GM18870 (cell line): ENCODE measurements at regions not wholly inside any gene's neighbourhood (a gene's known extent, or its start where the extent isn't known, plus 50 kb on each side); places are given as distances from the start of the nearest gene placed in this dataset.
"Not testable (repeated sequence)": the region's sequence is repeated elsewhere in the genome, so short reads cannot be mapped to it uniquely, and the experiment has no call there.

Experiments
- ATAC-seq: cut with Tn5 transposase; IDR thresholded peaks from one replicate; pipeline ENCODE4 v1.9.1; 2021; ENCODE audit warnings: moderate library complexity; ENCODE audit not compliant: unreplicated experiment

DNA sequence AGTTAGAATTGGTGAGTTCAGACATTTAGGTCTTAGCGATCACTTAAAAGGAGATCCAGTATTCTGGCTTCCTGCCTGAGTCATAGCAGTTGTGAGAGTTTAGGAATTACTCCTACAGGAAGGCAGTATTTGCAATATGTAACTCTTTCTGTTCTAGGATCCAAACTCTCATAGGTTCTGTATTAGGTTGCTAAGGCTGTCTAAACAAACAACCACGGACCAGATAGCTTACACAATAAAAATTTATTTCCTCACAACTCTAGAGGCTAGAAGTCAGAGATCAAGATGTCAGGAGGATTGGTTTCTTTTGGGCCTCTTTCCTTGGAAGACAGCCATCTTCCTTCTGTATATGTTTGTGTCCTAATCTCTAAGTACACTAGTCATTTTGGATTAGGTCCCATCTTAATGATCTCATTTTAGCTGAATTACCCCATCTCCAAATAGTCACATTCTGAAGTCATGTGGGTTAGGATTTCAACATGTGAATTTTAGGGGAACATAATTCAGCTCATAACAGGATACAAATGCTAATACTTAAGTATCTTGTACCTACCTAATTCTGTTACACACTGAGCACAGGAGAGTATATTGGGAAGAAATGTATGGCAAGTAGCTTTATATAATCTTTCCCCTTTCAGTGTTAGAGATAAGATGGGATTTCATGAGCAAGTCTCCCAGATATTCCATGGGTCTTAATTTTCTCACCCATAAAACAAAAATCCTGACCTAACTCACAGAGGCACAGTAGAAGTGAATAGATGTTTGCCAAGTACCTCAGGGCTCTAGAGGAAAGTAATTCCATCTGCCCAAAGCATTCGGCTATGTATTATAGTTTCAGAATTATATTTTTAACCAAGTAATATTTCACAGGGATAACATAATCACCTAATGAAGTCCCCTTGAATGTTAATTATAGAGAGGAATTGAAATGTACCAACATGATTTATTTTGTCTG is 144.4 kb downstream of the PTBP2 start:
- ATAC-seq: no peak

DNA sequence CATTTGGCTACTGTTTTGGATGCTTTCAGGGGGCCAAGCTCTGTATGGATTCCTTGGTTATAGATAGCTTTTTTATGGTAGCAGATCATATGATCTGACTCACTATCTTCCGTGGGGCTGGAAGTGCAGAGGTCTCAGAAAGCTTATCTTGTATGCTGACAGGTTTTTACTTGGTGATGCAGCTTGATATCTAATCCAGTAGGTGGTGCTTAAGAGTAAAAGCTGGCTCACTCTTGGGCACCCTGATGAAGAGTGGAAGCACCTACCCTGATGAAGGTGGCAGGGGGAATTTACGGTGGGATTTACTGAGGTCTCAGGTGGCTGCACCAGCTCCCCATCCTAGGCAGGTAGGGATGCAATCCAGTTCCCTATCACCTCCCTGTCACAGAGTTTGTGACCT is 151.2 kb downstream of the PTBP2 start:
- ATAC-seq: no peak

DNA sequence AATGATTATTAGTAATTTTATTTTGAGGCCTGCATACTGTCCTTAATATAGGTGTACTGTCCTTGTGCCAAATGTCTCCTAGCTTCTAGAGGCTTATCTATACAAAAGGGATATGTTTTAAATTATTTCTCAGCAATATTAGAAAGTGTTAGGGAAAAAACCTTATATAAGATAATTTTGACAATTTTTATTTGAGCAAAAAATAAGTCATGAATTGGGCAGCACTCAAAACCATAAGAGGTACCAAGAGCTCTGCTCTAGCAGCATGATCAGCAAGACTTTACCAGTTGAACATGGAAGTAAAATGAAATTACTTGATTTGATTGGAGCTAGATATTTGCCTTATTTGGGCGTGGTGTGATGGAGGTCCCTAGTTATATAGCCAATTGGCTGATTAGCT is 157.1 kb downstream of the PTBP2 start:
- no peak for ATAC-seq

DNA sequence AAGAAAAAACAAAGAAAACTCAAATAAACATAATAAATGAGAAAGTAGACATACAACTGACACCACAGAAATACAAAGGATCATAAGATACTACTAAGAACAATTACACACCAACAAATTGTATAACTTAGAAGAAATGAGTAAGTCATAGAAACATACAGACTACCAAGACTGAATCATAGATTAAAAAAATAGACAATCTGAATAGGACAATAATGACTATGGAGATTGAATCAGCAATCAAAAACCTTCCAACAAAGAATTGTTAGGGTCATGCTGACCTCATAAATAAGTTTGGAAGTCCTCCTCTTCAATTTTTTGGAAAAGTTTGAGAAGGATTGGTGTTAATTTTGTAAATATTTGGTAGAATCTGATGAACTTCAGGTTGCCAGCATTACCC is 159.0 kb downstream of the PTBP2 start:
- ATAC-seq: no peak

DNA sequence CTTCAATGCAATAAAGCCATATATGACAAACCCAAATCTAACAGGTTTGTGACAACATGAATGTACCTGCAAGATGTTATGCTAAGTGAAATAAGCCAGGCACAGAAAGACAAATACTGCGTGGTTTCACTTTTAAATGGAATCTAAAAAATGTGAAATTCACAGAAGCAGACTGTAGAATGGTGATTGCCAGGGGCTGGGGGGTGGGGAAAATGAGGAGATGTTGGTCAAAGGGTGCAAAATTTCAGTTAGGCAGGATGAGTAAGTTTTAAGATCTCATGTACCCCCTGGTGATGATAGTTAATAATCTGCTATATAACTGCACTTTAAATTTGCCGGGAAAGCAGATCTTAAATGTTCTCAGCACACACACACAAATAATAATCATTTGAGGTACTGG is 160.5 kb downstream of the PTBP2 start:
- no peak for ATAC-seq

DNA sequence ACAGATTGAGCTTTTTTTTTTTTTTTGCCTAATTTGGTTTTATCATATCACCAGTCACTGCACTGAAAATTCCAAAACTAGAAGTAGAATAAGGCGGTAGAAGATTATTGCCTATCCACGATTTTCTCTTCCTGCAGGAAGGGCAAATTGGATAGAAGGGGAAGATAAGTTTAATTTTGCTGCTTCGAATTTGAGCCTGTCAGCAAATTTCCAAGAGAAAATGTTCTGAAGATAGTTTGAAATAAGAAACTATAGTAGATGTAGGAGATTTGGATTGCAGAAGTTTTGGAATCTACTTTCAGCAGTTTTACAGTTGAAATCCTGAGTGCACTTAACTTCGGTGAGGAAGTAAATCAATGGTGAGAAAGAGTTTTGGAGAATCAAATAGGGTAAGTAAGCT is 164.9 kb downstream of the PTBP2 start:
- no peak for ATAC-seq

DNA sequence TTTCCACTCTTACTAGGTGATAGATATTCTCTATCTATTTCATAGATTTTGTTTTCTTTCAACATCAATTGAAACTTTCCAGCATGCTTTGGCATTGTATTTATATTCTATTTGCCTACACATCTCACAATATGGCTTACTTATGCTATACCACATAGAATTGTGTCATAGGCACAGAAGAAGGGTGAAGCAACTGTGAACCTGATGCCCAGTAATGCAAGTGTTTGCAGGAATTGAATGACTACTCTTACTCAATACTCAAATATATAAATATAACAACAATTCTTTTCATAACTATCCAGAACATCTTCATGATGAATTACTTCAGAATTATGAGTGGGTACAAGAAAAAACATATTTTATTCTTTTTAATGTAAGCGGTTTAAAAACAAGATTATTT is 165.9 kb downstream of the PTBP2 start:
- no peak for ATAC-seq

DNA sequence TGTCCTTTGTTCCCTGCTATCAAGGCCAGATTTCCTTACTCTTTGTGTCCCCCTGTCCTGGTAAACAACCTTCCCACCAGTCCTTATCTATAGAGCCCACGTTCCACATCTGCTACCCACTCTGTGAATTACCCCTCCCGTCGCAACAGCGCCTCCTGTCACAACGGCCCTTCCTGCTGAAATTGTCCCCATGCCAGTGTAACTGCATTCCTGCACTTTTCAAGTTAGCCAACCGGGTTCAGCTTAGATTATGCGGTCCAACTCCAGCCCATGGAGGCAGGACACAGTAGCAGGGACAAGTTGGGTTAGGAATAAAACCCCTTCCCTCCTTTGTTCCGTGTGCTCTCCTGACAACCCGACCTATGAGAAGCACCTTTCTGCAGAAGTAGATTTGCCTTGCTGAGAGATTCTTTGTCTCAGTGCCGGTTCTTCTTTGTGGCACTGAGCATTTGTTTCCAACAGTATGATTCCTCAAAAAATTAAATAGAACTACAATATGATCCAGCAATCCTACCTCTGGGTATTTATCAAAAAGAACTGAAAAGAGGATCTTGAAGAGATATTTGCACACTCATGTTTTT is 180.3 kb downstream of the PTBP2 start:
- ATAC-seq: no peak

DNA sequence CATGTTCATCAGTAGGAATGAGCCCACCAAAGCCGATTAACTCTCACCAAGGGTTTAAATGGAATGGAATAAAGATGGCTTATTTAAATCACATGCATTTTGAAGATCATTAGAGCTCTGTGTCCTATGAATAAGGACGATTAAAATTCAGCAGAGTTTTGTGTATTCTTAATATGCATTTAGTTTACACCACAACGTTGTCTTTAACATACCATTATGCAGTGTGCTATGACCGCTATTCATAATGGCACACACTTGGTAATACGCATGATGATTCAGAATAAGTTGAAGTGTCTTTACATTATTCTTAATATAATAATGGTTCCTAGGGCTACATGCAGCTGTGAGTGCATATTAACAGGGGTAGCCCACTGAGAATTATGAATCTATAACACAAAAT is 190.7 kb downstream of the PTBP2 start:
- ATAC-seq: no peak

DNA sequence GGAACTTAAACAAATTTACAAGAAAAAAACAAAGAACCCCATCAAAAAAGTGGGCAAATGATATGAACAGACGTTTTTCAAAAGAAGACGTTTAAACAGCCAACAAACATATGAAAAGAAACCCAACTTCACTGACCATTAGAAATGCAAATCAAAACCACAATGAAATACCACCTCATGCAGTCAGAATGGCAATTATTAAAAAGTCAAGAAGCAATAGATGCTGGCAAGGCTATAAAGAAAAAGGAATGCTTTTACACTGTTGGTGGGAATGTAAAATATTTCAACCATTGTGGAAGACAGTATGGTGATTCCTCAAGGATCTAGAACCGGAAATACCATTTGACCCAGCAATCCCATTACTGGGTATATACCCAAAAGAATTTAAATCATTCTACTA is 194.1 kb downstream of the PTBP2 start:
- not testable (repeated sequence) for ATAC-seq

DNA sequence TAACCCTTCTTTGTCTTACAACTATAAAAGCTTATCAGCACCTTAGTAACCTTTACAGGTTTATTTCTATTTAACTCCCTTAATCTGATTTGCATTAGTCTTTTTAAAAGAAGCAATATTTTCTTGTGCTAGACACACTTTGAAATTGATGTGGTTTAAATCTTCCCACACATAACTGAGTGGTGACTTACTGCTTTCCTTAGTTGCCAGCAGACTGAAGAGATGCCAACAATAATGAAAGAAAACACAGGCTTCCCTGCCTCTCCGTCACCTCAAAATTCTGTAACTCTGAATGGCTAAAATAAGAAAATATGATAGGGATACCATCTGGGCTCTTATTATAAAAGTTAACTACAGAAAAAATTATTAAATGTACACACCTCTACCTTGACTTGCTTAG is 196.8 kb downstream of the PTBP2 start:
- ATAC-seq: no peak

DNA sequence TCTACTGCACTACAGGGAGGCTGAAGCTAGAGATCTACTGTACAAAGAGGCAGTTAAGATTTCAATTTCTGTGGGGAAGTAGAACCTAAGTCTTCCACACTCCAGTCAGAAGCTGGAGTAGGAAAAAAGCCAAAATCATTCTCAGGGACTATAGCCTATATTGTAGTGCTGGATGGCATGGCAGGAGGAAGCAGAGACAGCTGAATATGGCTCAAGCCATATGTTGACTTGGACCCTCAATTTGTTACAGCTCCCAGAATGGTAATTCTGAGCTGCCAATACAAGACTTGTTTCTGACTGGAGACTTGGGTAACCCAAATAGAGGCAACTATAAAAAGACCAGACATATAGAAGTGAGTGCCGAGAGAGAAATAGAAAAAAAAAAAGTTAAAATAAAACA is 200.6 kb downstream of the PTBP2 start:
- no peak for ATAC-seq

DNA sequence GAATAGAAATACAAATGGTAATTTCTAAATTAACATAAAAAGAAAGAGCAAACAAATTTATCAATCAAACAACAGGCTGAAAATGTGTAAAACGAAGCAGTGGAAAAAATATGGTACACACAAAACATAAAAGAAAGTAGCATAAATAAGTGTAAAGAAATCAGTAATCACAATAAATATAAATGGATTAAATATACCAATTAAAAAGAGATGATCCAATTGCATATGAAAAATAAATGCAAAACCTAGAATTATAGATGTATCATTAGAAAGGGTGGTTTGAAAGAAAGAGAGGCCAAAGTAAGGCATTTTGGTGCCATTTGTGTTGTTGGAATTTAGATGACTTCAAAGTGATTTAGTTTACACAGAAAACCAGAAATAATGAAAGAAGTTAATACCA is 202.2 kb downstream of the PTBP2 start:
- no peak for ATAC-seq

DNA sequence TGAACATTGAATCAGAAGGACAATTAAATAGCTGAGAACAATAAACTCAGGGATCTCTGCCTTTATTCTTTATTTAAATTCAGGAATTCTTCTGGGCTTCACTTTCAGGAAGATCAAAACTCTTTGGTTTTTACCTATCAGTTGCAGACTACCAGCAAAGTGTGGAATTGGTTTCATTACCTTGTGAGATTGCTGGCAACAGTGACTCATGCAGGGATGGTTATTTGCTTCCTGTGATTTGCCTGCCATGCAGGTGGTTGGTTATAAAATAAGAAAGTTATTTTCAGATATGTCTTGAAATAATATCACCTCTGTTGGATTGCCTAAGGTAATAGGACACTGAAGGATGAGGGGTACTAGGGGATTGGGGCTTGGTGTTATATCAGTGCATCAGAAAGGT is 204.6 kb downstream of the PTBP2 start:
- no peak for ATAC-seq

DNA sequence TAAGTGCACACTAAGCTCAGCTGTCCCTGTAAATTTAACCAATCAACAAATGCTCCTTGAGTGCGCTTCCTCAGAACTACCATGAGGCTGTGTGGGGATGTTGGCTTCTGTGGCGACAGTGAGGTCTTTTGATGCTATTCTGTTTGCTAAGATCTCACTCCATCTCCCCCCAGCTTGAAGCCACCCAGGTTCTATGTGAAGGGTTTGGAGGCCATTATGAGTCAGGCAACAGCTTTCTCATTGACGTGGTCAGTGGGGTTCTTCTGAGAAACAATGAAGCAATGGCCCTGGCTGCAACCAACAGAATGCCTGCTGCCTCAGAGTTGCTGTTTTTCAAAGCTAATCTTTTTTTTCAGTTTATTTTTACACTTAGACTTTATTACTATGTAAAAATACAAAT is 205.5 kb downstream of the PTBP2 start:
- no peak for ATAC-seq

DNA sequence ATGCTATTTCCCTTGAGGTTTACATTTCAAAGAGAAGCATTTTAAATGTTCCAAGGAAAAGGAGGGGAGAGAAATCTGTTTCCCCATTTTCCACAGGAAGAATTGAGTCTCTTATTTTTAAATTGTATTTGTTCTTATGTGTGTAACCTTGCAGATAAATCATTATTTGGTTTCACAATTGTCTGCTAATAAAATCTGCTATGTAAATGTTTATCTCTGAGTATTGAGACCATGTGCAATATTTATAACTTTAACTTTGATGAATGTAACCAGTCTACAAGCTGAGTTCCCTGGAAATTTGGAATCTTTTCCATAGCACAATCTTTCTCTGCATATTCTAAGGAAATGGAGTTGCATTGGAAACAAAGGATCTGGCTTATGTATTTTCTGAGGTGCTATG is 209.6 kb downstream of the PTBP2 start:
- no peak for ATAC-seq

DNA sequence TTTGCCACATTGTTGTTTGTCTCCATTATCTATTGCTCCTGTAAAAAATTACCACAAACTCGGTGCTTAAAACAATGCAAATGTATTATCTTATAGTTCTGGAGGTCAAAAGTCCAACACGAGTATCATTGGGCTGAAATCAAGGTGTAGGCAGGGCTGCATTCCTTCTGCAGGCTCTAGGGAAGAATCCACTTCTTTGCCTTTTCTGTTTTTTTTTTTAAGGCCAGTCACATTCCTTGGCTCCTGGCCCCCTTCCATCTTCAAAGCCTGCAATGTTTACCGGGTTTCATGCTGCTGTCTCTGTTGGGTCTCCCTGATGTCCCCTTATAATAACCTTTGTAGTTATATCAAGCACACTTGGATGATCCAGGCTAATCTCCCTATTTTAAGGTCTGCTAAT is 212.7 kb downstream of the PTBP2 start:
- ATAC-seq: no peak

DNA sequence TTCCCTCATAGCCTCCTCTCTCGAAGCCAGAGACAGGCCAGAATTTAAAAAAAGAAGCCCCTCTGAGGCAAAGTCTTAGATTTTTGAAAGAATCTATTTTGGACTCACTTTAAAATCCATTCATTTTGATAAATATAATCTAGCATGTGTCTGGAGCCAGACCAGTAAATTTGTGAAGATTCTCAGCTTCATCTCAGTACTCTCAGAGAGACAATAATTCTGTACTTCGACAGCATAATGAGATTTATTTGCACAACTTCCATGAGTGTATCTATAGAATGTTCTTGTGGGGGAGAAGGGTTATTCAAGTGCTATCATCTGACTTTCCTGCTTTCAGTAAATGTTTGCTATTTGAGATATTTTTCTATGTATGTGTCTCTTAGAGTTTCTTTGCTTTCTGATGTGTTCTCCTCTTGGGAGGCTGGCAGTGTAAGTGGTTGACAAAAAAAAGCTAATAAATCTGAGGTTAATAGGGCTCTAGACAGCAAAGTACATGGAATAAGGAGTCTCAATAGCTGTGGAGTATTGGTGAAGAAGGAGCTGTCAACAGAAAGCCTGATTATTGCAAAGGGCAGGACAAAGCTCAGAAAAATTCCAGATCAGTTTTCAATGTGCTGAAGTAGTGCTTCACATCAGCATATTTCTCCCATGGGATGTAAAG is 223.0 kb downstream of the PTBP2 start:
- no peak for ATAC-seq

DNA sequence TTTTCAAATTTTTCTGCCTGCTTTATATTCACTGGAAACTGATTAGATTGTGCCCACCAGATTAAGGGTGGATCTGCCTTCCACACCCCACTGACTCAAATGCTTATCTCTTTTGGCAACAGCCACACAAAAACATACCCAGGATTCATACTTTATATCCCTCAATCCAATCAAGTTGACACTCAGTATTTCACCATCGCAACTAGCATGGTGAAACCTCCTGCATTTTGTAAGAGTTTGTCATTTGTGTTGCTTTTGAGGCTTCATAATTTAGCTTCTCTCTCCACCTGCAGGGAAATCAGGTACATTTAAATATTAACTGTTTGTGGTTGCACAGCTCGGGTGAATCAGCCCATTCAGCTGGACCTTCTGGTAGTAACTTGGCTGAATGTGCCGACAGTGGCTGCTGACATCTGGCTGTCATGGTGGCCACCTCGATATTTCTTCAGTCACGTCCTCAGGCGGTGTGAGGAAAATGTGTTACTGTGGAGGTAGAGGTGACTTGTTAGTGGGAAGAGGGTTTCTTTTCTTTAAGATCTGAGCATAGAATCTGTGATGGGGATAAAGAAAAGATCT is 224.0 kb downstream of the PTBP2 start:
- no peak for ATAC-seq

DNA sequence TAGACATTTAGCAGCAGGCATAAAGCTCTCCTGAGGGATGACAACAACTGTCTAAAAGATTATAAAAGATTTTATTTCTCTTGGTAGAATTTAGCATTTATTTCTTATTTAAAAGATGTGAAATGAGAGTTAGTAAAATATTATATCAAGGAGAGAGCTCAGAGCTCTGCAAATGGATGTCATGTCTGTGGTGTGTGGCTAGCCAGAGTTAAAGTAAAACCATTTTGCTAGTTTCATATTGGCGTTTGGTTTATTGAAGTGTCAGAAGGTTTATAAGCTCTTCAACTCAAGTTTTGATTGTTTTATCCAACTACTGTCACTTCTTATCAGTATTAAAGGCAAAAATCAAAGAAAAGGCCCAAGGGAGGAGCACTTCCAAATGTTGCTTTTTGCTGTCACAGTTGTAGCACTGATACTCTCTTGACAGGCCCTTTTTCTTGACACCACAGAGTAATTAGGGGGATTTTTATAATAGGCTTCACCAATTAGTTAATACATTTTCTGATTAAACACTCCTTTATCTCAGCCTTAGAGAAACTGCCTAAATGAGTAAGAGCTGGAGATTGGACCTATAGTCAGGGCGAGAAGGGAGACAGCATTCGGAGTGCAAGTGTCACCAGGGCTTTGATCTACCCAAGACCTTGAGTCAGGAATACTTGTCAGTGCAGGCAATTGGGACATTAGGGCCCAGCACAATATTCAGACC is 233.9 kb downstream of the PTBP2 start:
- no peak for ATAC-seq

DNA sequence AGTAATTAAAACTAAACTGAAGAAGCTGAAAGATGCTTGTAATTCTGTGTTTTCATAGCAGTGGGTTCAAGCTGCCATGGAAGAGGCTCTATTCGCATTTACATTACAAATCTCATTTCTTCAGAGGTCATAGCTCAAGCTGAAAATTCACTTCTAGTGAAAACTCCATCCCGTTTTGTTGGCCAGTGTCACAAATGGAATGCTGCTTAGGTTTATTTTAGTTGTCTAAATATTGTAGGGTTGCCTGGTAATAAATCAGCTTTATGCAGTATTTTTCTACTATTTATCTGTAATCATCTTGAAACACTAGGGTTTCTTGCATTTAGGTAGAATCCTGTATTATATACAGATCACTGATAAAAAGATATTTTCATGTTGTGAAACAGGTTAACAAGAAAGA is 240.6 kb downstream of the PTBP2 start:
- no peak for ATAC-seq
